ENCODE measurements at regions not wholly inside any gene's neighbourhood (a gene's known extent, or its start where the extent isn't known, plus 50 kb on each side); places are given as distances from the start of the nearest gene placed in this dataset.

GRCh38 chr2:149826471-149827125 lies 239.0 kb upstream of the MMADHC start:
- TF ChIP-seq ZNF274 (IDR thresholded peaks at IDR 0.05; ENCODE audit: low read depth, low read length) (no peak), SUZ12 (IDR thresholded peaks at IDR 0.05; ENCODE audit: extremely low read depth, insufficient read depth, insufficient read length) (no peak)
